ENCODE measurements at regions not wholly inside any gene's neighbourhood (a gene's known extent, or its start where the extent isn't known, plus 50 kb on each side); places are given as distances from the start of the nearest gene placed in this dataset.

- DNase-seq: no peak
- Histone ChIP-seq H3K36me3 (ENCODE audit: low read depth) (no peaks in the 10 kb centered on the region), H4K20me1 (ENCODE audit: insufficient read depth) (no peaks in the 10 kb centered on the region), H2AFZ (no peak overlapping the region), H3K79me2 (ENCODE audit: low read depth) (no peaks in the 10 kb centered on the region), H3K27me3 (ENCODE audit: insufficient read depth, low read depth) (no peaks in the 10 kb centered on the region), H3K9me2 (ENCODE audit: insufficient read depth) (no peaks in the 10 kb centered on the region), H3K4me2 (no peak overlapping the region), H3F3A (ENCODE audit: insufficient read depth, low read depth) (no peaks in the 10 kb centered on the region), H3K4me1 (replicated peaks; ENCODE audit: insufficient read depth) (no peaks in the 10 kb centered on the region), H3K4me3 (no peak overlapping the region), H3K9me3 (ENCODE audit: insufficient read depth, low read depth) (no peaks in the 10 kb centered on the region), H3K27ac (no peak overlapping the region)
- ChIA-PET CTCF (no interaction called here), POLR2A (ENCODE audit: unreplicated experiment) (no interaction called here)
- TF ChIP-seq, protein P1, sequence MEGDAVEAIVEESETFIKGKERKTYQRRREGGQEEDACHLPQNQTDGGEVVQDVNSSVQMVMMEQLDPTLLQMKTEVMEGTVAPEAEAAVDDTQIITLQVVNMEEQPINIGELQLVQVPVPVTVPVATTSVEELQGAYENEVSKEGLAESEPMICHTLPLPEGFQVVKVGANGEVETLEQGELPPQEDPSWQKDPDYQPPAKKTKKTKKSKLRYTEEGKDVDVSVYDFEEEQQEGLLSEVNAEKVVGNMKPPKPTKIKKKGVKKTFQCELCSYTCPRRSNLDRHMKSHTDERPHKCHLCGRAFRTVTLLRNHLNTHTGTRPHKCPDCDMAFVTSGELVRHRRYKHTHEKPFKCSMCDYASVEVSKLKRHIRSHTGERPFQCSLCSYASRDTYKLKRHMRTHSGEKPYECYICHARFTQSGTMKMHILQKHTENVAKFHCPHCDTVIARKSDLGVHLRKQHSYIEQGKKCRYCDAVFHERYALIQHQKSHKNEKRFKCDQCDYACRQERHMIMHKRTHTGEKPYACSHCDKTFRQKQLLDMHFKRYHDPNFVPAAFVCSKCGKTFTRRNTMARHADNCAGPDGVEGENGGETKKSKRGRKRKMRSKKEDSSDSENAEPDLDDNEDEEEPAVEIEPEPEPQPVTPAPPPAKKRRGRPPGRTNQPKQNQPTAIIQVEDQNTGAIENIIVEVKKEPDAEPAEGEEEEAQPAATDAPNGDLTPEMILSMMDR (conservative IDR thresholded peaks at IDR 0.05): no peak
- TF ChIP-seq EZH2 (IDR thresholded peaks at IDR 0.05; ENCODE audit: low read depth): no peak
- BruUV-seq (replicated peaks): no TSS peak
- intact Hi-C loops (cut with micrococcal nuclease; ENCODE audit: unreplicated experiment): no loop called here
Measured at GRCh38 chr2:147567136-147567535, 277.7 kb upstream of the ACVR2A start.

DNA sequence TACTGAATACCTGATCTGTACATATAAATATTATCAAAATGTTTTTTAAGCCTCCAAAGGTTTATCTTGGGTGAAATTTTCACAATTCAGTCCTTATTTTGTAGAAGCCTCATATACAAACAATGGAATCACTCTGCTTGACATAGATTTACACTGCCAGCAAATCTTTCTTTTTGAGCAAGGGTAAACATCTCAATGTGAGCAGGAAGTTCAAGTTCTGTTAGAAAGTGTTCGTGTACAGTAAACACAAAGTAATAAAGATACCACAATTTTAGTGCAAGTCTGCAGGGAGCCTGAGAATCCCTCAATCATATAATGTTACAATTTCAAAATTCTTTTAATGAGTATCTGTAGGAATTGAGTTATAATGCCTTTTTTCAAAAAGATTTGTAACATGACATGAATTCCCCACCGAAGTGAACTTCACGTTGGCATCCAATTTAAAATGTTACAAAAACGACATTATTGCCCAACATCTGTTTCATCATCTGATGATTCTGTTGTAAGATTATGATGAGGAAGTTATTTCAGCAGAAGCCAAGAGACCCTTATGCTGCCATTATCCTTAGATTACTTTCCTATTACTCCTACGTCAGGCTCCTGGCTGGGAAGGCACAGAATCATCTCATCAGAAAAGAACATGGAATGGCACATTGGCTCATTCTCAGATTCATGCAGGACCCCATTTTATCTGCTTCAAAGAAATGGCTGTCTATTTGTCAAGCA, 283.9 kb upstream of the ACVR2A start:
- Histone ChIP-seq H4K20me1 (ENCODE audit: insufficient read depth) (no peaks in the 10 kb centered on the region), H3K9me3 (ENCODE audit: insufficient read depth, low read depth) (no peaks in the 10 kb centered on the region), H2AFZ (no peak overlapping the region), H3K36me3 (ENCODE audit: low read depth) (no peaks in the 10 kb centered on the region), H3K79me2 (ENCODE audit: low read depth) (no peaks in the 10 kb centered on the region), H3K4me1 (replicated peaks; ENCODE audit: insufficient read depth) (no peaks in the 10 kb centered on the region), H3K27me3 (ENCODE audit: insufficient read depth, low read depth) (no peaks in the 10 kb centered on the region), H3K4me3 (no peak overlapping the region), H3K4me2 (no peak overlapping the region), H3F3A (ENCODE audit: insufficient read depth, low read depth) (no peaks in the 10 kb centered on the region), H3K27ac (no peak overlapping the region), H3K9me2 (ENCODE audit: insufficient read depth) (no peaks in the 10 kb centered on the region)
- intact Hi-C loops (cut with micrococcal nuclease; ENCODE audit: unreplicated experiment): no loop called here
- no peak for DNase-seq
- POLR2A ChIA-PET (ENCODE audit: unreplicated experiment): no interaction called here
- no peak for TF ChIP-seq EZH2 (IDR thresholded peaks at IDR 0.05; ENCODE audit: low read depth)
- TF ChIP-seq, protein P1 (conservative IDR thresholded peaks at IDR 0.05): no peak
- BruUV-seq (replicated peaks): no TSS peak
- CTCF ChIA-PET: no interaction called here

DNA sequence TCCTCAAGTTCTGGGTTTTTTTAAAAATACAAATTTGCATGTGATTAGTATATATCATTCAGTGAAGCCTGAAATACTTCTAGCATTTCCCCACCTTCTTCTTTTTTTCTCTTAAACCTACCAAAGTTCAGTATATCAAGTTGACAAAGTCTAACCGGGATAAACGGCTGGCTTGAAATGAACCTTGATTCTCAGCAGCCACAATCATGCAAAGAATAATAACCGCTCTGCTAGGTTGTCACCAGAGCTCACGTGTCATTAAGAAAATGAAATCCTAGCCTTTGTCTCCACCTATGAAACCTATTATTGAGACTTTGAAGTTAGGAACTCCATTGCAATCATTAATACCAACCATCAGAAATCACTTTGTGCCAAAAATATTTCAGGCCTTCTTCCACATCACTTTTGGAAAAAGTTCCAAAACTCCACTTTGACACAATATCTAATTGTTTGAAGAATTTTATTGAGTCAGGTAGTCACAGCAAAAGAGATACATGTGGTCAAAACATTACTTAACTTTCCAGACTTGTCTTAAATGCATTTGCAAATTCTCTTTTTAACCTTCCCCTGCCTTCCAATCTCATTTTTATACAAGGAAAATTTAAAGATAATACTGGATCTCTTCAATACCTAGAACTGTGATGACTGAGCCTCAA, 285.6 kb upstream of the ACVR2A start:
- ChIA-PET POLR2A (ENCODE audit: unreplicated experiment) (no interaction called here), CTCF (no interaction called here)
- Histone ChIP-seq H3K4me2 (no peak overlapping the region), H3K4me1 (replicated peaks; ENCODE audit: insufficient read depth) (no peaks in the 10 kb centered on the region), H3K36me3 (ENCODE audit: low read depth) (no peaks in the 10 kb centered on the region), H3K9me3 (ENCODE audit: insufficient read depth, low read depth) (no peaks in the 10 kb centered on the region), H3F3A (ENCODE audit: insufficient read depth, low read depth) (no peaks in the 10 kb centered on the region), H2AFZ (no peak overlapping the region), H3K9me2 (ENCODE audit: insufficient read depth) (no peaks in the 10 kb centered on the region), H3K27ac (no peak overlapping the region), H4K20me1 (ENCODE audit: insufficient read depth) (no peaks in the 10 kb centered on the region), H3K79me2 (ENCODE audit: low read depth) (no peaks in the 10 kb centered on the region), H3K27me3 (ENCODE audit: insufficient read depth, low read depth) (no peaks in the 10 kb centered on the region), H3K4me3 (no peak overlapping the region)
- no peak for TF ChIP-seq EZH2 (IDR thresholded peaks at IDR 0.05; ENCODE audit: low read depth)
- TF ChIP-seq, protein P1 (conservative IDR thresholded peaks at IDR 0.05): no peak
- no peak for DNase-seq
- no TSS peak for BruUV-seq (replicated peaks)
- intact Hi-C loops (cut with micrococcal nuclease; ENCODE audit: unreplicated experiment): no loop called here
